ENCODE measurements at regions not wholly inside any gene's neighbourhood (a gene's known extent, or its start where the extent isn't known, plus 50 kb on each side); places are given as distances from the start of the nearest gene placed in this dataset.

DNA sequence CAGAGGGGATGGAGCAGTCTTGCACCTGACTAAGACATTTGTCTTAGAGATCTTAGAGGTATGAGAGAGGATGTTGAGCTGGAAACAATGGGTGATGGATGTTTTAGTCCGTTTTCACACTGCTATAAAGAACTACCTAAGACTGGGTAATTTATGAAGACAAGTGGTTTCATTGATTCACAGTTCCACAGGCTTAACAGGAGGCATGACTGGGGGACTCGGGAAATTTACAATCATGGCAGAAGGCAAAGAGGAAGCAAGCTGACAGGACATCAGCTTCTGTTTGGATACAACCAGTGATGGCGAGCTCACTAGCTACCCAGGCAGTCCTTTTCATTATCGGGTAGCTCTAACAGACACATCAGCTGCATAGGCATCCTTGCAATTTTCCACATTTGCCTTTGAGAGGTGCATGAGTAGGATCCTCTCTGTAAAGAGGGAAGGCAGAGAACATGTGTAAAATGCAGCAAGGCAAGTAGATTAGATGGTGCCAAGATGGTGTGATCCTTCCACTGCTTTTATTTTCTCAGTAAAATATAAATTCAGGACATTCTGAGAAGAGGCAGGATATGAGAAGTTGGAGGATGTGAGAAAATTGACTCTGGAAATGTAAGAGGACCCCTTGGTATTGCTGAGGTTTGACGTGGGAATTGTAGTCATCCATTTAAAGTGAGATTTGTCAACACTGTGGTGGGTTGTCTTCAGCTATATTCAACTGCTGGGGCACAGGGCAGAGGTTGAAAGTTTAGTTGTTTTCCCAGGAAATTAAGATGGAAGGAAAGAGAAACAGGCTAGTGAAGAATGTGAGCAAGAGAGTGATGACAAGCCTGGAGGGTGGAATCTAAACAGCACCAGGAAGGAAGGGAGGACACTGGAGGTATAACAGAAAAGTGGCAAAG is 1140.0 kb upstream of the AUTS2 start:
- TF ChIP-seq POLR2AphosphoS5 (IDR thresholded peaks at IDR 0.05) = no peak
- TF ChIP-seq POLR2A (IDR thresholded peaks at IDR 0.05) = no peak
- no peak for TF ChIP-seq CTCF (IDR thresholded peaks at IDR 0.05)
- TF ChIP-seq EP300 (IDR thresholded peaks at IDR 0.05) = no peak
